ENCODE measurements at regions not wholly inside any gene's neighbourhood (a gene's known extent, or its start where the extent isn't known, plus 50 kb on each side); places are given as distances from the start of the nearest gene placed in this dataset.
"Not testable (repeated sequence)": the region's sequence is repeated elsewhere in the genome, so short reads cannot be mapped to it uniquely, and the experiment has no call there.

GRCh38 chrX:73992019-73992418 lies 139.5 kb upstream of the XIST start:
- Histone ChIP-seq H3K36me3 (replicated peaks; ENCODE audit: low read depth, low read length) (peaks cover 11% of the 10 kb centered on the region), H3K9me3 (ENCODE audit: insufficient read depth, low read length) (no peaks in the 10 kb centered on the region), H2AFZ (ENCODE audit: low read depth, low read length) (no peak overlapping the region), H3K4me3 (ENCODE audit: low read length) (no peak overlapping the region), H3K27me3 (ENCODE audit: low read depth, low read length) (no peaks in the 10 kb centered on the region), H3K27ac (ENCODE audit: low read length) (no peak overlapping the region), H3K79me2 (ENCODE audit: low read length) (no peaks in the 10 kb centered on the region), H3K9ac (ENCODE audit: low read length) (no peak overlapping the region), H3K4me2 (ENCODE audit: low read length) (no peak overlapping the region), H4K20me1 (ENCODE audit: insufficient read depth, low read length) (no peaks in the 10 kb centered on the region), H3K4me1 (ENCODE audit: low read length) (no peaks in the 10 kb centered on the region)
- TF ChIP-seq CTCF (IDR thresholded peaks at IDR 0.05; ENCODE audit: low read depth, low read length): no peak
- no peak for TF ChIP-seq EZH2phosphoT487 (IDR thresholded peaks at IDR 0.05; ENCODE audit: low read depth)

- no peak overlapping the region for H3K4me2 ChIP-seq (ENCODE audit: low read length)
- peaks cover 9% of the 10 kb centered on the region for H3K36me3 ChIP-seq (replicated peaks; ENCODE audit: low read depth, low read length)
- no peak overlapping the region for H3K9ac ChIP-seq (ENCODE audit: low read length)
- H2AFZ ChIP-seq (ENCODE audit: low read depth, low read length): no peak overlapping the region
- no peak for TF ChIP-seq EZH2phosphoT487 (IDR thresholded peaks at IDR 0.05; ENCODE audit: low read depth)
- TF ChIP-seq CTCF (IDR thresholded peaks at IDR 0.05; ENCODE audit: low read depth, low read length): no peak
- H3K4me3 ChIP-seq (ENCODE audit: low read length): no peak overlapping the region
- H3K27me3 ChIP-seq (ENCODE audit: low read depth, low read length): no peaks in the 10 kb centered on the region
- no peaks in the 10 kb centered on the region for H3K9me3 ChIP-seq (ENCODE audit: insufficient read depth, low read length)
- H3K79me2 ChIP-seq (ENCODE audit: low read length): peaks cover 19% of the 10 kb centered on the region
- no peaks in the 10 kb centered on the region for H4K20me1 ChIP-seq (ENCODE audit: insufficient read depth, low read length)
- H3K27ac ChIP-seq (ENCODE audit: low read length): no peak overlapping the region
- H3K4me1 ChIP-seq (ENCODE audit: low read length): no peaks in the 10 kb centered on the region
Measured at GRCh38 chrX:73987166-73987565, 134.7 kb upstream of the XIST start.

GRCh38 chrX:73979551-73980131 lies 127.1 kb upstream of the XIST start:
- H3K27me3 ChIP-seq (ENCODE audit: low read depth, low read length): no peaks in the 10 kb centered on the region
- peaks cover 67% of the 10 kb centered on the region for H3K79me2 ChIP-seq (ENCODE audit: low read length)
- H3K4me2 ChIP-seq (ENCODE audit: low read length): no peak overlapping the region
- H2AFZ ChIP-seq (ENCODE audit: low read depth, low read length): no peak overlapping the region
- H3K9me3 ChIP-seq (ENCODE audit: insufficient read depth, low read length): no peaks in the 10 kb centered on the region
- no peak overlapping the region for H3K27ac ChIP-seq (ENCODE audit: low read length)
- TF ChIP-seq EZH2phosphoT487 (IDR thresholded peaks at IDR 0.05; ENCODE audit: low read depth): no peak
- TF ChIP-seq CTCF (IDR thresholded peaks at IDR 0.05; ENCODE audit: low read depth, low read length): no peak
- peaks cover 4% of the 10 kb centered on the region for H3K36me3 ChIP-seq (replicated peaks; ENCODE audit: low read depth, low read length)
- H3K4me1 ChIP-seq (ENCODE audit: low read length): no peaks in the 10 kb centered on the region
- no peak overlapping the region for H3K9ac ChIP-seq (ENCODE audit: low read length)
- H4K20me1 ChIP-seq (ENCODE audit: insufficient read depth, low read length): 0 out of 2 replicates have a peak, but pooled peaks cover 8% of the 10 kb centered on the region
- no peak overlapping the region for H3K4me3 ChIP-seq (ENCODE audit: low read length)

GRCh38 chrX:73977542-73978169 lies 125.1 kb upstream of the XIST start:
- Histone ChIP-seq H3K4me3 (ENCODE audit: low read length) (no peak overlapping the region), H3K4me1 (ENCODE audit: low read length) (no peaks in the 10 kb centered on the region), H2AFZ (ENCODE audit: low read depth, low read length) (no peak overlapping the region), H3K27ac (ENCODE audit: low read length) (no peak overlapping the region), H3K9me3 (ENCODE audit: insufficient read depth, low read length) (no peaks in the 10 kb centered on the region), H3K9ac (ENCODE audit: low read length) (no peak overlapping the region), H3K36me3 (replicated peaks; ENCODE audit: low read depth, low read length) (peaks cover 4% of the 10 kb centered on the region), H4K20me1 (ENCODE audit: insufficient read depth, low read length) (0 out of 2 replicates have a peak, but pooled peaks cover 11% of the 10 kb centered on the region), H3K79me2 (ENCODE audit: low read length) (peaks cover 74% of the 10 kb centered on the region), H3K4me2 (ENCODE audit: low read length) (no peak overlapping the region), H3K27me3 (ENCODE audit: low read depth, low read length) (no peaks in the 10 kb centered on the region)
- TF ChIP-seq CTCF (IDR thresholded peaks at IDR 0.05; ENCODE audit: low read depth, low read length) (no peak), EZH2phosphoT487 (IDR thresholded peaks at IDR 0.05; ENCODE audit: low read depth) (no peak)

GRCh38 chrX:73967461-73967860 lies 114.9 kb upstream of the XIST start:
- not testable (repeated sequence) for H3K4me1 ChIP-seq (ENCODE audit: low read length); H3K9me3 ChIP-seq (ENCODE audit: insufficient read depth, low read length)

More at GRCh38 chrX:73967461-73967860, 114.9 kb upstream of the XIST start:
- not testable (repeated sequence) for H3K27ac ChIP-seq (ENCODE audit: low read length); H3K9ac ChIP-seq (ENCODE audit: low read length); H3K4me3 ChIP-seq (ENCODE audit: low read length); H3K27me3 ChIP-seq (ENCODE audit: low read depth, low read length); H3K36me3 ChIP-seq (replicated peaks; ENCODE audit: low read depth, low read length); H2AFZ ChIP-seq (ENCODE audit: low read depth, low read length); H3K4me2 ChIP-seq (ENCODE audit: low read length)
- Histone ChIP-seq H4K20me1 (ENCODE audit: insufficient read depth, low read length) (peaks cover 13% of the 10 kb centered on the region), H3K79me2 (ENCODE audit: low read length) (peaks cover 70% of the 10 kb centered on the region)

Measured in OCI-LY3 (cell line).